ENCODE measurements at regions not wholly inside any gene's neighbourhood (a gene's known extent, or its start where the extent isn't known, plus 50 kb on each side); places are given as distances from the start of the nearest gene placed in this dataset.

- Histone ChIP-seq H3K36me3 (ENCODE audit: control insufficient read depth in 2 of 2, insufficient read depth in 1 of 2, low read length in 2 of 2) (no peaks in the 10 kb centered on the region), H3K27ac (ENCODE audit: extremely low read depth, low read depth, low read length) (peak overlapping the region; percentile 9; the same call in 1 of the 2 replicates), H3K9me3 (ENCODE audit: control insufficient read depth, insufficient read depth, low read depth, low read length) (no peaks in the 10 kb centered on the region), H3K4me3 (ENCODE audit: low read depth, low read length) (no peak overlapping the region), H3K4me1 (ENCODE audit: control insufficient read depth, insufficient read depth, low read length) (peaks cover 3% of the 10 kb centered on the region)
- peak; percentile 49; the same call in 1 of the 2 replicates for TF ChIP-seq ZBTB17 (tag by site-specific recombination; IDR thresholded peaks at IDR 0.05)
- 0 out of 2 replicates have a peak, but pooled peaks have one; percentile 22 for TF ChIP-seq ZNF335 (tag by site-specific recombination; conservative IDR thresholded peaks at IDR 0.05)
- peak; percentile 48; the same call in 1 of the 2 replicates for TF ChIP-seq ZNF341 (tag by site-specific recombination; IDR thresholded peaks at IDR 0.05; ENCODE audit: low read depth)
- peak; percentile 29; the same call in 1 of the 2 replicates for TF ChIP-seq MZF1 (tag by site-specific recombination; IDR thresholded peaks at IDR 0.05; ENCODE audit: borderline replicate concordance)
- TF ChIP-seq PRDM1 (tag by site-specific recombination; IDR thresholded peaks at IDR 0.05): no peak
- ChIA-PET POLR2A (no interaction called here), CTCF (no interaction called here)
Measured at GRCh38 chr2:144937910-144938709, 418.2 kb upstream of the ZEB2 start.

DNA sequence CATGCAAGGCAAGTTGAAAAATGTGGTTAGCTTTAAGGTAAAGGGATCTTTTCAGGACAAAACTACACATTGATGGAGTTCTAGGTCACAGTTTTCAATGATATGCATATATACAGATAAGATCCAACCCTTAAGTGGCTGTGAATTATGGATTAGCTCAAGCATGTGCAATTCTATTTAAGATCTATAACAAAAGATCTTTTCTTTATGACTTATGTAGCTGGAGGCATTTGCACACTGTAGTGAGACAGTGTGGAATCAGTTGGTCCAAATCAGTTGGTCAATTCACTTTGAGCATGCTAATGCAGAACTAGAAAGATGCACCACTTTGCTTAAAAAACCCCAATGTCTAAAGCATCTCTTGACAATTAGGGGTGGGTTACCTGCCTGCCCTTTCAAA is 417.1 kb upstream of the ZEB2 start:
- ChIA-PET CTCF (no interaction called here), POLR2A (no interaction called here)
- no peaks in the 10 kb centered on the region for H3K9me3 ChIP-seq (ENCODE audit: control insufficient read depth, insufficient read depth, low read depth, low read length)
- H3K27ac ChIP-seq (ENCODE audit: extremely low read depth, low read depth, low read length): no peak overlapping the region
- no peaks in the 10 kb centered on the region for H3K36me3 ChIP-seq (ENCODE audit: control insufficient read depth in 2 of 2, insufficient read depth in 1 of 2, low read length in 2 of 2)
- peaks cover 3% of the 10 kb centered on the region for H3K4me1 ChIP-seq (ENCODE audit: control insufficient read depth, insufficient read depth, low read length)
- TF ChIP-seq ZNF610 (tag by site-specific recombination; IDR thresholded peaks at IDR 0.05; ENCODE audit: borderline replicate concordance) (no peak), ZNF843 (tag by site-specific recombination; IDR thresholded peaks at IDR 0.05) (no peak)
- H3K4me3 ChIP-seq (ENCODE audit: low read depth, low read length): no peak overlapping the region

DNA sequence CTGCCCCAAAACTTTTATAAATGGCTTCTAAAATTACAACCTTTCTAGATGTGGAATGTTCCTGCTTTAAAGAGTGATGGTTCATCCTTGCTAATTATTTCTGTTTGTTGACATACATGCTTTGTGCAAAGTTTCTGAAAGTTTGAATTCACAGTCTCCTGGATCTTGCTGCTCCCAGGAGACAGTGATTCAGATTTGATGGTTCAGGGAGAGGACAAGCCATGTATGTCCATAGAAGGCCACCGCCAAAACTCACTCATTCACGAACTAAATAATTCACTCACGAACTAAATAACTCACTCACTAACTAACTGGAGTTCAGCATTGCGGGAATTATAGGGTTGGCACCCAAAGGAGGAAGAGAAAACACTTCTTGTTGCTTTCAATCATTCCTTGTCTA is 416.5 kb upstream of the ZEB2 start:
- CTCF ChIA-PET: no interaction called here
- H3K36me3 ChIP-seq (ENCODE audit: control insufficient read depth in 2 of 2, insufficient read depth in 1 of 2, low read length in 2 of 2): no peaks in the 10 kb centered on the region
- peaks cover 3% of the 10 kb centered on the region for H3K4me1 ChIP-seq (ENCODE audit: control insufficient read depth, insufficient read depth, low read length)
- H3K9me3 ChIP-seq (ENCODE audit: control insufficient read depth, insufficient read depth, low read depth, low read length): no peaks in the 10 kb centered on the region
- POLR2A ChIA-PET: no interaction called here
- TF ChIP-seq ZNF555 (tag by site-specific recombination; conservative IDR thresholded peaks at IDR 0.05): no peak
- no peak for TF ChIP-seq ZNF658 (tag by site-specific recombination; IDR thresholded peaks at IDR 0.05)
- TF ChIP-seq ZNF747 (tag by site-specific recombination; IDR thresholded peaks at IDR 0.05): no peak
- TF ChIP-seq OVOL3 (tag by site-specific recombination; IDR thresholded peaks at IDR 0.05): no peak
- TF ChIP-seq, protein P1, sequence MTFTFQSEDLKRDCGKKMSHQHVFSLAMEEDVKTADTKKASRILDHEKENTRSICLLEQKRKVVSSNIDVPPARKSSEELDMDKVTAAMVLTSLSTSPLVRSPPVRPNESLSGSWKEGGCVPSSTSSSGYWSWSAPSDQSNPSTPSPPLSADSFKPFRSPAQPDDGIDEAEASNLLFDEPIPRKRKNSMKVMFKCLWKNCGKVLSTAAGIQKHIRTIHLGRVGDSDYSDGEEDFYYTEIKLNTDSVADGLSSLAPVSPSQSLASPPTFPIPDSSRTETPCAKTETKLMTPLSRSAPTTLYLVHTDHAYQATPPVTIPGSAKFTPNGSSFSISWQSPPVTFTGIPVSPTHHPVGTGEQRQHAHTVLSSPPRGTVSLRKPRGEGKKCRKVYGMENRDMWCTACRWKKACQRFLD (tag by site-specific recombination; IDR thresholded peaks at IDR 0.05): no peak
- no peak for TF ChIP-seq ZNF433 (tag by site-specific recombination; IDR thresholded peaks at IDR 0.05; ENCODE audit: low read depth)
- no peak for TF ChIP-seq ZNF16 (tag by site-specific recombination; IDR thresholded peaks at IDR 0.05; ENCODE audit: low read depth)
- no peak for TF ChIP-seq ZNF830 (tag by site-specific recombination; IDR thresholded peaks at IDR 0.05; ENCODE audit: low read depth)
- no peak overlapping the region for H3K4me3 ChIP-seq (ENCODE audit: low read depth, low read length)
- H3K27ac ChIP-seq (ENCODE audit: extremely low read depth, low read depth, low read length): no peak overlapping the region

DNA sequence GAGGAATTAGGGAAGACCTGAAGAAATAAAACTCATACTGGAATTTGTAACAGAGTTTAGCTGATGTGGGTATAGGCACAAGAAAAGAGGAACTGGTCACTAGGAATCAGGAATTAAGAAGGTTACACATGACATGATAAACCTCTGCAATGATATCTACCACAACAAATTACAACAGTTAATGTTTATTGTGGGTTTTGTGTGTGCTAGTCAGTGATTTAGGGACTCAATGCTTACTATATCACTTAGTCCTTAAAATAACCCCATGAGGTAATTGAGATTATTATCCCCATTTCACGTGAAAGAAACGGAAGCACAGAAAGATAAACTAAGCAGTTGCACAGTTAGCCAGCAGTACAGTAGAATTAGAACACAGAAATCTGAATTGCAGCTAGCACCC is 415.8 kb upstream of the ZEB2 start:
- CTCF ChIA-PET: no interaction called here
- peaks cover 3% of the 10 kb centered on the region for H3K4me1 ChIP-seq (ENCODE audit: control insufficient read depth, insufficient read depth, low read length)
- TF ChIP-seq ZNF354C (tag by site-specific recombination; IDR thresholded peaks at IDR 0.05; ENCODE audit: borderline replicate concordance, low read depth) (no peak), PRDM4 (tag by site-specific recombination; IDR thresholded peaks at IDR 0.05) (no peak), ZNF530 (tag by site-specific recombination; IDR thresholded peaks at IDR 0.05; ENCODE audit: low read depth) (no peak), ZSCAN18 (tag by site-specific recombination; IDR thresholded peaks at IDR 0.05) (no peak)
- TF ChIP-seq, protein P2, sequence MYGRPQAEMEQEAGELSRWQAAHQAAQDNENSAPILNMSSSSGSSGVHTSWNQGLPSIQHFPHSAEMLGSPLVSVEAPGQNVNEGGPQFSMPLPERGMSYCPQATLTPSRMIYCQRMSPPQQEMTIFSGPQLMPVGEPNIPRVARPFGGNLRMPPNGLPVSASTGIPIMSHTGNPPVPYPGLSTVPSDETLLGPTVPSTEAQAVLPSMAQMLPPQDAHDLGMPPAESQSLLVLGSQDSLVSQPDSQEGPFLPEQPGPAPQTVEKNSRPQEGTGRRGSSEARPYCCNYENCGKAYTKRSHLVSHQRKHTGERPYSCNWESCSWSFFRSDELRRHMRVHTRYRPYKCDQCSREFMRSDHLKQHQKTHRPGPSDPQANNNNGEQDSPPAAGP (tag by site-specific recombination; IDR thresholded peaks at IDR 0.05): no peak

More for the DNA sequence above, 415.8 kb upstream of the ZEB2 start:
- no peaks in the 10 kb centered on the region for H3K36me3 ChIP-seq (ENCODE audit: control insufficient read depth in 2 of 2, insufficient read depth in 1 of 2, low read length in 2 of 2)
- H3K9me3 ChIP-seq (ENCODE audit: control insufficient read depth, insufficient read depth, low read depth, low read length): no peaks in the 10 kb centered on the region
- POLR2A ChIA-PET: no interaction called here
- no peak overlapping the region for H3K27ac ChIP-seq (ENCODE audit: extremely low read depth, low read depth, low read length)
- H3K4me3 ChIP-seq (ENCODE audit: low read depth, low read length): no peak overlapping the region

All from HEK293 (cell line).